ENCODE measurements at regions not wholly inside any gene's neighbourhood (a gene's known extent, or its start where the extent isn't known, plus 50 kb on each side); places are given as distances from the start of the nearest gene placed in this dataset.

- DNase-seq (ENCODE audit: low read depth in 1 of 2, low spot score in 2 of 2) (no peak), FAIRE-seq (no peak)
- H3K9ac ChIP-seq (replicated peaks in 1 of 4; ENCODE audit: extremely low read depth in 1 of 4, low read depth in 3 of 4, low read length in 3 of 4), result no peak overlapping the region
- H3K4me3 ChIP-seq (ENCODE audit: extremely low read depth in 1 of 4, insufficient read depth in 2 of 4, low read depth in 3 of 4, low read length in 4 of 4), result no peak overlapping the region
- no peaks in the 10 kb centered on the region for H3K36me3 ChIP-seq (ENCODE audit: control insufficient read depth in 2 of 4, insufficient read depth in 4 of 4, low read length in 3 of 4)
- TF ChIP-seq SP4 (IDR thresholded peaks at IDR 0.05; ENCODE audit: low read length), result no peak
- TF ChIP-seq HDAC6 (IDR thresholded peaks at IDR 0.05; ENCODE audit: low read depth, low read length), result no peak
- TF ChIP-seq YY1 (IDR thresholded peaks at IDR 0.05; ENCODE audit: low read depth, low read length), result no peak
- no peak for TF ChIP-seq RAD21 (IDR thresholded peaks at IDR 0.05 in 1 of 2, conservative IDR thresholded peaks at IDR 0.05 in 1 of 2; ENCODE audit: low read depth in 2 of 2, low read length in 2 of 2)
- TF ChIP-seq MAFK (IDR thresholded peaks at IDR 0.05; ENCODE audit: low read depth, low read length), result no peak
- TF ChIP-seq CBX8 (IDR thresholded peaks at IDR 0.05; ENCODE audit: borderline replicate concordance, low read depth, low read length), result no peak
- no peak for TF ChIP-seq TCF12 (IDR thresholded peaks at IDR 0.05; ENCODE audit: low read depth, low read length)
- TF ChIP-seq KDM1A (IDR thresholded peaks at IDR 0.05; ENCODE audit: borderline replicate concordance, low read length), result no peak
- ChIA-PET POLR2A (ENCODE audit: partially characterized antibody) (interaction anchor here (1.0 kb wide), 1 partner anchor 128 kb away, joined by 3 read pairs; no protein-coding TSS in a partner anchor), CTCF (ENCODE audit: partially characterized antibody) (interaction anchor here (0.5 to 6.4 kb wide), 30 partner anchors 10 to 590 kb away, joined by 3 to 99 read pairs (median 4); partner anchors contain the start of gene LPIN3)
- no peaks in the 10 kb centered on the region for H3K27me3 ChIP-seq (replicated peaks in 1 of 4; ENCODE audit: control insufficient read depth in 3 of 4, extremely low read depth in 1 of 4, insufficient read depth in 3 of 4, low read length in 3 of 4)
- H3K27ac ChIP-seq (ENCODE audit: low read depth, low read length), result no peak overlapping the region
- no peak overlapping the region for H4K91ac ChIP-seq (replicated peaks; ENCODE audit: insufficient read length, low read length)
- H4K20me1 ChIP-seq (replicated peaks in 1 of 2; ENCODE audit: control insufficient read depth in 1 of 2, insufficient read depth in 2 of 2, low read length in 2 of 2), result no peaks in the 10 kb centered on the region
- H3K79me1 ChIP-seq (ENCODE audit: low read depth, low read length), result no peaks in the 10 kb centered on the region
- no peak overlapping the region for H2BK120ac ChIP-seq (replicated peaks; ENCODE audit: low read depth, low read length)
- H4K8ac ChIP-seq (ENCODE audit: extremely low read depth, insufficient read depth, low read length), result no peak overlapping the region
- no peak overlapping the region for H3K14ac ChIP-seq (ENCODE audit: insufficient read length)
- H3K4ac ChIP-seq (replicated peaks; ENCODE audit: insufficient read length, low read depth, low read length), result no peak overlapping the region
- H2BK5ac ChIP-seq (ENCODE audit: low read depth, low read length), result no peak overlapping the region
- no peak overlapping the region for H4K5ac ChIP-seq (ENCODE audit: insufficient read length, low read depth, low read length)
- H2BK20ac ChIP-seq (ENCODE audit: low read length), result no peak overlapping the region
- H3K4me1 ChIP-seq (replicated peaks in 1 of 4; ENCODE audit: control insufficient read depth in 3 of 4, insufficient read depth in 4 of 4, low read length in 3 of 4), result peaks cover 0 to 3% (median under 1%) of the 10 kb centered on the region in 4 experiments; a peak in 3 of 7 replicates
- H3K23ac ChIP-seq (ENCODE audit: insufficient read length), result no peak overlapping the region
- H3K9me3 ChIP-seq (ENCODE audit: insufficient read depth in 2 of 2, low read depth in 1 of 2, low read length in 1 of 2), result no peaks in the 10 kb centered on the region
- no peak overlapping the region for H2AFZ ChIP-seq (ENCODE audit: low read length)
- no peak overlapping the region for H3K56ac ChIP-seq (replicated peaks; ENCODE audit: insufficient read length, low read depth, low read length)
- 94% methylated on average over 4 of the region's 4 CpGs; no CpG with 5 or more reads in 1 of the 2 experiments for WGBS, 2 experiments (ENCODE audit: extremely low coverage in 1 of 2, insufficient coverage in 1 of 2, insufficient read length in 1 of 2, insufficient replicate concordance in 2 of 2, low coverage in 1 of 2, low lambda C conversion rate in 2 of 2, missing lambda C conversion rate in 1 of 2)
- no peaks in the 10 kb centered on the region for H3K79me2 ChIP-seq (ENCODE audit: control insufficient read depth in 1 of 2, insufficient read depth in 2 of 2, low read length in 2 of 2)
- no peak overlapping the region for H2BK12ac ChIP-seq (ENCODE audit: low read depth, low read length)
- H3K23me2 ChIP-seq (ENCODE audit: low read depth, low read length), result no peaks in the 10 kb centered on the region
- H3K18ac ChIP-seq (ENCODE audit: extremely low read depth, low read length), result no peak overlapping the region
- H3K4me2 ChIP-seq (ENCODE audit: insufficient read depth in 1 of 2, low read depth in 2 of 2, low read length in 2 of 2), result no peak overlapping the region
- H2BK15ac ChIP-seq (ENCODE audit: low read length), result no peak overlapping the region
- H2AK5ac ChIP-seq (ENCODE audit: low read depth, low read length), result no peak overlapping the region
These were observed 60.9 kb upstream of the TOP1 start for GRCh38 chr20:40967700-40968099.
